ENCODE measurements at regions not wholly inside any gene's neighbourhood (a gene's known extent, or its start where the extent isn't known, plus 50 kb on each side); places are given as distances from the start of the nearest gene placed in this dataset.
A peak's percentile ranks its signal among the peaks of the same experiment; 100 is the strongest.
"Not testable (repeated sequence)": the region's sequence is repeated elsewhere in the genome, so short reads cannot be mapped to it uniquely, and the experiment has no call there.

DNA sequence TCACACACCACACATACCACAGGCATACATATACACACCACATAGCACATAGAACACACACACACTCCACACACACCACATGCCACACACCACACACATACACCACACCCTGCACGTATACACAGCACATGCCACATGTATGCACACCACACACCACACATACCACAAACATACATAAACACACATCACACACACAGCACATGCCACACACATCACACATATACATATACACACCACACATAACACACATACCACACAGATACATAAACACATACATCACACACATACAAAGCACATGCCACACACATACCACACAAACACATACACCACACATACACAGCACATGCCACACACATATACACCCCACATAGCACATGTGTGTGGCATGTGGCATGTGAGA lies 171.1 kb downstream of the OR4M2 start:
- ATAC-seq (peak in 1 of 2 donors; percentile 29), DNase-seq (no peak)
- Histone ChIP-seq H3K4me1 (no peaks in the 10 kb centered on the region), H3K4me3 (no peak overlapping the region), H3K9me3 (no peaks in the 10 kb centered on the region), H3K36me3 (no peaks in the 10 kb centered on the region), H3K27ac (no peak overlapping the region), H3K27me3 (ENCODE audit: low read depth) (no peaks in the 10 kb centered on the region)
- intact Hi-C loops (cut with DNase I), result no loop called here
- TF ChIP-seq, protein P1, sequence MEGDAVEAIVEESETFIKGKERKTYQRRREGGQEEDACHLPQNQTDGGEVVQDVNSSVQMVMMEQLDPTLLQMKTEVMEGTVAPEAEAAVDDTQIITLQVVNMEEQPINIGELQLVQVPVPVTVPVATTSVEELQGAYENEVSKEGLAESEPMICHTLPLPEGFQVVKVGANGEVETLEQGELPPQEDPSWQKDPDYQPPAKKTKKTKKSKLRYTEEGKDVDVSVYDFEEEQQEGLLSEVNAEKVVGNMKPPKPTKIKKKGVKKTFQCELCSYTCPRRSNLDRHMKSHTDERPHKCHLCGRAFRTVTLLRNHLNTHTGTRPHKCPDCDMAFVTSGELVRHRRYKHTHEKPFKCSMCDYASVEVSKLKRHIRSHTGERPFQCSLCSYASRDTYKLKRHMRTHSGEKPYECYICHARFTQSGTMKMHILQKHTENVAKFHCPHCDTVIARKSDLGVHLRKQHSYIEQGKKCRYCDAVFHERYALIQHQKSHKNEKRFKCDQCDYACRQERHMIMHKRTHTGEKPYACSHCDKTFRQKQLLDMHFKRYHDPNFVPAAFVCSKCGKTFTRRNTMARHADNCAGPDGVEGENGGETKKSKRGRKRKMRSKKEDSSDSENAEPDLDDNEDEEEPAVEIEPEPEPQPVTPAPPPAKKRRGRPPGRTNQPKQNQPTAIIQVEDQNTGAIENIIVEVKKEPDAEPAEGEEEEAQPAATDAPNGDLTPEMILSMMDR (IDR thresholded peaks at IDR 0.05), result no peak

DNA sequence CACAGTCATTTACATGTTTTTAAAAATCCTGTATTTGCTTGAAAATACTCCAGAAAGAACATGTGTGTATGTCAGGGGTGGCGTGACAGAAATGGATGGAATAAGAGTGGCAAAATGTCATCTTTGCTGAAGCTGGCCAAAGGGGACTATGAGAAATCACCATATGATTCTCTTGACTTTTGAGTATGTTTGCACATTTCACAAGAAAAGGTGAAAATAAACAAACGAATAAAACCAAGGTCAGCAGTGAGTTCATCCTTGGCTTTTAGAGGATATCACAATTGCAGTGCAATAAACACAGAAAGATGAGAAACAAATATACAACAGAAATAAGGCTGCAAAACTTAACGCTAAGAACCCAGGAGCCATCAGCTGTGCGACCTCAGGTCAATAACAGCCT lies 171.7 kb downstream of the OR4M2 start:
- H3K27me3 ChIP-seq (ENCODE audit: low read depth); H3K4me3 ChIP-seq; H3K4me1 ChIP-seq; H3K36me3 ChIP-seq; intact Hi-C loops (cut with DNase I); DNase-seq; H3K9me3 ChIP-seq; H3K27ac ChIP-seq; ATAC-seq: not testable (repeated sequence)

DNA sequence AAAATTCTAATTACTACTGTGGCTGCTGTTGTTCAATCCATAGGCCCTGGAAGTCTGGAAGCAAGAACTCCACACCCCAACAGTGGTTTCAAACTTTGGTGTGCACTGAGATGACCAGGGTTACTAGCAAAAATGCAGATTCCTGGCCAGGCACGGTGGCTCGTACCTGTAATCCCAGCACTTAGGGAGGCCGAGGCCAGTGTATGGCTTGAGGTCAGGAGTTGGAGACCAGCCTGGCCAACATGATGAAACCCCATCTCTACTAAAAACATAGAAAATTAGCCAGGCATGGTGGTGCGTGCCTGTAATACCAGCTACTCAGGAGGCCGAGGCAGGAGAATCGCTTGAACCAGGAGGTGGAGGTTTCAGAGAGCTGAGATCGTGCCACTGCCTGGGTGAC lies 172.2 kb downstream of the OR4M2 start:
- H3K4me3 ChIP-seq; H3K27me3 ChIP-seq (ENCODE audit: low read depth); H3K9me3 ChIP-seq; DNase-seq; H3K4me1 ChIP-seq; H3K36me3 ChIP-seq; ATAC-seq; H3K27ac ChIP-seq; intact Hi-C loops (cut with DNase I): not testable (repeated sequence)

DNA sequence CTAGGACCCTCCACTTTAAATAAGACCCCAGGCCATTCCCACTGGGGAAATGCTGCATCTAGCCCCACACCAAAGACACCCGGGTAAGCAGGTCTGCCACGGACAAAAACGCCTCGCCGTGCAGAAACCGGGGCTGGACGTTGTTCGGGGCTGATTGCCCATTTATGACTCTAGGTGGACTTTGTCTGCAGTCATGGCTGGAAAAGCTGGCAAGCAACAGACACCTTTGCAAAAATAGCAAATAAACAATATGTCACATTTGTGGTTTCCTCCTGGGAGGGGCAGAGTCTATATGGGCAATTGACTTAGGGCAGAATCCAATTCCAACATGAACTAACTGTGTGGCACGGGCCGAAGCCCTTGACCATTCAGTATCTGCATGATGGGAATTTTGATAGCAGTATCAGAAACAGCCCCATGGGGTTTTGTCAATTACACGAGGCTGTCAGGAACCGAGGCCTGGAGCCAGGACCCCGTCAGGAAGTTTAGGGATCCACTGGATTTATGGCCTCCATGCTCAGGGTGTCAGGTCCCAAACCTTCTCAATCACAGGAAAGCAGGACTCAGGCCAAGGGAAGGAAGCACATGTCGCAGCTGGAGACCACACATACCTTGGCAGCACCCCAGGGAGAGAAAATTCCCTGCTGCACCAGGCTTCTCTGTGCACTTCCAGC lies 172.8 kb downstream of the OR4M2 start:
- DNase-seq; intact Hi-C loops (cut with DNase I); H3K4me1 ChIP-seq; H3K27ac ChIP-seq; H3K4me3 ChIP-seq; H3K27me3 ChIP-seq (ENCODE audit: low read depth); H3K36me3 ChIP-seq; ATAC-seq; H3K9me3 ChIP-seq: not testable (repeated sequence)

DNA sequence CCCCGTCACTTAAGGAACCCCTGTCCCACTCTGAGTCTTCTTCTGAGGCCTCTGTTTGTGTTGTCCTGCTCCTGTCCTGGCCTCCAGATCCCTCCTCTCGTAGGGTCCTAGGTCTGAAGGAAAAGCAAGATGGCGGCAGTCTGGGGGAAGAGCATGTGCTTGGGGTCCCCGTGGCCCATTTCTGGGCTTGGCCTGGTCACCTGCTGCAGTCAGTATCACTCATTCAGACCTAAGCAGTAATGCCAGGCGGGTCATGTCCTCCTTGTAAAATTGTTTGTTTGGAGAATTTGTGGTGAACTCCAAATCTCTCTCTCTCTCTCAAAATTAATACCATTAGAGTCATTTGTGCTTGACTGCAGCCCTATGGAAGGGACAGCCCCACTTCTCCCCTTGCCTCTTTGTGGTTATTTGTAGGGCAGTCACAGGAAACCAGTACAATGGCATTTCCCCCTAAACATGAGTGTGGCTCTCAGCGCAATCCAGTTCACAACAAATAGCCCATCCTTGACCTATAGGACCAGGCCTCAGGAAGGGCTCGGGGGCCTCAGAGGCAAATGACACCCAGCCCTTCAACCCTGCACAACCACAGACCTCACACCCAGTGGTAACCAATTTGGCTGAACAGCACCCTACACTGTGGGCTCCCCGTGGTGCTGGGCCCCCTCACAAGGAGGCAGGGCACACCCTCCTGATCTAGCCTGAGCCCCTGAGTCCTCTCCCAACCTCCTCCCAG lies 173.5 kb downstream of the OR4M2 start:
- Histone ChIP-seq H3K36me3 (no peaks in the 10 kb centered on the region), H3K4me1 (no peaks in the 10 kb centered on the region), H3K4me3 (no peak overlapping the region), H3K27me3 (ENCODE audit: low read depth) (no peaks in the 10 kb centered on the region), H3K27ac (no peak overlapping the region), H3K9me3 (no peaks in the 10 kb centered on the region)
- ATAC-seq, result peak in 1 of 2 donors; percentile 30
- TF ChIP-seq, protein P1 (IDR thresholded peaks at IDR 0.05), result no peak
- intact Hi-C loops (cut with DNase I), result no loop called here
- DNase-seq, result no peak

- H3K27me3 ChIP-seq (ENCODE audit: low read depth); H3K27ac ChIP-seq; H3K36me3 ChIP-seq; ATAC-seq; H3K4me3 ChIP-seq; intact Hi-C loops (cut with DNase I); H3K9me3 ChIP-seq; H3K4me1 ChIP-seq; DNase-seq: not testable (repeated sequence)
Measured at GRCh38 chr15:22254409-22255045, 174.2 kb downstream of the OR4M2 start.

DNA sequence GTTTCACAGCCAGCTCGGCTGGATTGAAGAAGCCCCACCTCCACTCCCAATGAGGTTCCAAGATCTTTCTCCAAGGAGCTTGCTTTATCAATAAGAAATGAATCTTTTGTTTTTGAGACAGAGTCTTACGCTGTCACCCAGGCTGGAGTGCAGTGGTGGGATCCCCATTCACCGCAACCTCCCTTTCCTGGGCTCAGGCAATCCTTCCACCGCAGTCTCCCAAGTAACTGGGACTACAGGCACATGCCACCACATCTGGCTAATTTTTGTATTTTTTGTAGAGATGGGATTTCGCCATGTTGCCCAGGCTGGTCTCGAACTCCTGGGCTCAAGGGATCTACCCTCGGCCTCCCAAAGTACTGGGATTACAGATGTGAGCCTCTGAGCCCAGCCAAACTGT lies 175.3 kb downstream of the OR4M2 start:
- H3K36me3 ChIP-seq; H3K4me3 ChIP-seq; intact Hi-C loops (cut with DNase I); H3K27me3 ChIP-seq (ENCODE audit: low read depth); H3K27ac ChIP-seq; H3K9me3 ChIP-seq; ATAC-seq; H3K4me1 ChIP-seq; DNase-seq: not testable (repeated sequence)

- H3K27me3 ChIP-seq (ENCODE audit: low read depth); H3K9me3 ChIP-seq; DNase-seq; H3K4me3 ChIP-seq; H3K27ac ChIP-seq; ATAC-seq; H3K4me1 ChIP-seq; intact Hi-C loops (cut with DNase I); H3K36me3 ChIP-seq: not testable (repeated sequence)
Measured at GRCh38 chr15:22256389-22257046, 176.2 kb downstream of the OR4M2 start.
